Neural crest cell (in vitro differentiated cells): ENCODE measurements at regions not wholly inside any gene's neighbourhood (a gene's known extent, or its start where the extent isn't known, plus 50 kb on each side); places are given as distances from the start of the nearest gene placed in this dataset.

Experiments used
- DNase-seq: peaks from one replicate; pipeline ENCODE4 v3.0.0; 2021; ENCODE audit warnings: low read depth, mixed read lengths, low spot score
- H3K27ac Mint-ChIP-seq: one replicate; pipeline ENCODE4 v1.8.0; 2021; ENCODE audit warnings: mild to moderate bottlenecking, mixed read lengths; ENCODE audit not compliant: unreplicated experiment
- H3K27me3 Mint-ChIP-seq: 2 replicates; pipeline ENCODE4 v1.8.0; 2021; ENCODE audit warnings: low read depth, mild to moderate bottlenecking, mixed read lengths
- H3K36me3 Mint-ChIP-seq: 2 replicates; pipeline ENCODE4 v1.8.0; 2021; ENCODE audit warnings: low read depth, mild to moderate bottlenecking, mixed read lengths
- H3K4me1 Mint-ChIP-seq: 2 replicates; pipeline ENCODE4 v1.8.0; 2021; ENCODE audit warnings: mixed read lengths
- H3K4me3 Mint-ChIP-seq: one replicate; pipeline ENCODE4 v1.8.0; 2021; ENCODE audit warnings: mild to moderate bottlenecking, mixed read lengths
- H3K9me3 Mint-ChIP-seq: 2 replicates; pipeline ENCODE4 v1.8.0; 2021; ENCODE audit warnings: mixed read lengths
- CTCF ChIP-seq: fragments of 200-600 bp; sonication (generic); conservative IDR thresholded peaks from 2 replicates; pipeline ENCODE4 v1.5.0; 2021; ENCODE audit warnings: antibody characterized with exemption, mild to moderate bottlenecking

- Mint-ChIP-seq H3K4me3 (no peak overlapping the region), H3K27ac (no peak overlapping the region), H3K4me1 (peaks cover 16% of the 10 kb centered on the region), H3K9me3 (no peaks in the 10 kb centered on the region), H3K36me3 (no peaks in the 10 kb centered on the region), H3K27me3 (peaks cover 9% of the 10 kb centered on the region)
- no peak for TF ChIP-seq CTCF
- no peak for DNase-seq
Measured at GRCh38 chr2:71877636-71878035, 270.0 kb downstream of the CYP26B1 start.

- Mint-ChIP-seq H3K36me3 (no peaks in the 10 kb centered on the region), H3K27me3 (peaks cover 9% of the 10 kb centered on the region), H3K4me1 (peaks cover 10% of the 10 kb centered on the region), H3K4me3 (no peak overlapping the region), H3K27ac (no peak overlapping the region), H3K9me3 (no peaks in the 10 kb centered on the region)
- DNase-seq = no peak
- no peak for TF ChIP-seq CTCF
Measured at GRCh38 chr2:71876542-71877451, 270.9 kb downstream of the CYP26B1 start.

GRCh38 chr2:71872466-71873051 lies 275.1 kb downstream of the CYP26B1 start:
- Mint-ChIP-seq H3K36me3 (no peaks in the 10 kb centered on the region), H3K27ac (no peak overlapping the region), H3K4me1 (no peaks in the 10 kb centered on the region), H3K9me3 (no peaks in the 10 kb centered on the region), H3K4me3 (no peak overlapping the region), H3K27me3 (peaks cover 32% of the 10 kb centered on the region)
- no peak for TF ChIP-seq CTCF
- no peak for DNase-seq

GRCh38 chr2:71865391-71865965 lies 282.2 kb downstream of the CYP26B1 start:
- H3K4me3 Mint-ChIP-seq = no peak overlapping the region
- no peak overlapping the region for H3K27ac Mint-ChIP-seq
- no peaks in the 10 kb centered on the region for H3K9me3 Mint-ChIP-seq
- no peaks in the 10 kb centered on the region for H3K4me1 Mint-ChIP-seq
- no peak for TF ChIP-seq CTCF
- peaks cover 23% of the 10 kb centered on the region for H3K27me3 Mint-ChIP-seq
- DNase-seq = no peak
- H3K36me3 Mint-ChIP-seq = no peaks in the 10 kb centered on the region

- DNase-seq = no peak
Measured at GRCh38 chr2:71864085-71864484, 283.6 kb downstream of the CYP26B1 start.

More at GRCh38 chr2:71864085-71864484, 283.6 kb downstream of the CYP26B1 start:
- Mint-ChIP-seq H3K36me3 (no peaks in the 10 kb centered on the region), H3K4me3 (no peak overlapping the region), H3K27ac (no peak overlapping the region), H3K4me1 (no peaks in the 10 kb centered on the region), H3K9me3 (no peaks in the 10 kb centered on the region), H3K27me3 (peaks cover 15% of the 10 kb centered on the region)
- TF ChIP-seq CTCF = no peak
